K562 (cell line): ENCODE measurements at regions not wholly inside any gene's neighbourhood (a gene's known extent, or its start where the extent isn't known, plus 50 kb on each side); places are given as distances from the start of the nearest gene placed in this dataset.
"Not testable (repeated sequence)": the region's sequence is repeated elsewhere in the genome, so short reads cannot be mapped to it uniquely, and the experiment has no call there.

Experiments used
- GATAD2A ChIP-seq: fragments of 450-650 bp; IDR thresholded peaks from 2 replicates; pipeline ENCODE4 v1.6.1; 2017
- HNRNPL ChIP-seq: fragments of 200-400 bp; formaldehyde crosslinking; IDR thresholded peaks from 2 replicates; pipeline ENCODE4 v1.6.1; 2017; ENCODE audit warnings: low read depth, mild to moderate bottlenecking, low read length
- KLF16 ChIP-seq: IDR thresholded peaks from 2 replicates; pipeline ENCODE4 v1.6.1; 2016; ENCODE audit warnings: antibody characterized with exemption
- POLR2A ChIP-seq: fragments of 450-650 bp; conservative IDR thresholded peaks from 2 replicates; pipeline ENCODE4 v1.6.1; 2016
- RCOR1 ChIP-seq, 2 experiments: IDR thresholded peaks; 2 replicates each; pipeline ENCODE4 v1.6.1; 2012; ENCODE audit warnings: low read depth in 2 of 2, low read length in 2 of 2, borderline replicate concordance in 1 of 2, improper control_type of control experiment in 1 of 2
- TF ChIP-seq, protein P1 (sequence below), 3 experiments: IDR thresholded peaks in 2 of 3; conservative IDR thresholded peaks in 1 of 3; 2 replicates each; pipeline ENCODE4 v1.5.1; 2011 to 2012; ENCODE audit warnings: low read length in 3 of 3, mild to moderate bottlenecking in 3 of 3, control low read depth in 2 of 3, improper control_type of control experiment in 1 of 3, inconsistent platforms in 1 of 3, low read depth in 1 of 3, mixed read lengths in 1 of 3, moderate library complexity in 1 of 3; ENCODE audit not compliant: insufficient read depth in 2 of 3
- TF ChIP-seq, protein P2 (sequence below): fragments of 150-350 bp; conservative IDR thresholded peaks from 2 replicates; pipeline ENCODE4 v1.6.1; 2014; ENCODE audit warnings: low read length

DNA sequence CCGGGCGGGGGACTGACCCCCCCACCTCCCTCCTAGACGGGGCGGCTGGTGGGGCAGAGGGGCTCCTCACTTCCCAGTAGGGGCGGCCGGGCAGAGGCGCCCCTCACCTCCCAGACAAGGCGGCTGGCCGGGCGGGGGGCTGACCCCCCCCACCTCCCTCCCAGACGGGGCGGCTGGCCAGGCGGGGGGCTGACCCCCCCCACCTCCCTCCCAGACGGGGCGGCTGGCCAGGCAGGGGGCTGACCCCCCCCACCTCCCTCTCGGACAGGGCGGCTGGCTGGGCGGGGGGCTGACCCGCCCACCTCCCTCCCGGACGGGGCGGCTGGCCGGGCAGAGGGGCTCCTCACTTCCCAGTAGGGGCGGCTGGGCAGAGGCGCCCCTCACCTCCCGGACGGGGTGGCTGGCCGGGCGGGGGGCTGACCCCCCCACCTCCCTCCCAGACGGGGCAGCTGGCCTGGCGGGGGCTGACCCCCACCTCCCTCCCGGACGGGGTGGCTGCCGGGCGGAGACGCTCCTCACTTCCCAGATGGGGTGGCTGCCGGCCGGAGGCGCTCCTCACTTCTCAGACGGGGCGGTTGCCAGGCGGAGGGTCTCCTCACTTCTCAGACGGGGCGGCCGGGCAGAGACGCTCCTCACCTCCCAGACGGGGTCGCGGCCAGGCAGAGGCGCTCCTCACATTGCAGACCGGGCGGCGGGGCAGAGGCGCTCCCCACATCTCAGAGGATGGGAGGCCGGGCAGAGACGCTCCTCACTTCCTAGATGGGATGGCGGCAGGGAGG, 71.4 kb upstream of the LRPPRC start:
- TF ChIP-seq, protein P1, sequence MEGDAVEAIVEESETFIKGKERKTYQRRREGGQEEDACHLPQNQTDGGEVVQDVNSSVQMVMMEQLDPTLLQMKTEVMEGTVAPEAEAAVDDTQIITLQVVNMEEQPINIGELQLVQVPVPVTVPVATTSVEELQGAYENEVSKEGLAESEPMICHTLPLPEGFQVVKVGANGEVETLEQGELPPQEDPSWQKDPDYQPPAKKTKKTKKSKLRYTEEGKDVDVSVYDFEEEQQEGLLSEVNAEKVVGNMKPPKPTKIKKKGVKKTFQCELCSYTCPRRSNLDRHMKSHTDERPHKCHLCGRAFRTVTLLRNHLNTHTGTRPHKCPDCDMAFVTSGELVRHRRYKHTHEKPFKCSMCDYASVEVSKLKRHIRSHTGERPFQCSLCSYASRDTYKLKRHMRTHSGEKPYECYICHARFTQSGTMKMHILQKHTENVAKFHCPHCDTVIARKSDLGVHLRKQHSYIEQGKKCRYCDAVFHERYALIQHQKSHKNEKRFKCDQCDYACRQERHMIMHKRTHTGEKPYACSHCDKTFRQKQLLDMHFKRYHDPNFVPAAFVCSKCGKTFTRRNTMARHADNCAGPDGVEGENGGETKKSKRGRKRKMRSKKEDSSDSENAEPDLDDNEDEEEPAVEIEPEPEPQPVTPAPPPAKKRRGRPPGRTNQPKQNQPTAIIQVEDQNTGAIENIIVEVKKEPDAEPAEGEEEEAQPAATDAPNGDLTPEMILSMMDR (IDR thresholded peaks at IDR 0.05 in 2 of 3, conservative IDR thresholded peaks at IDR 0.05 in 1 of 3; ENCODE audit: insufficient read depth in 2 of 3, low read depth in 1 of 3, low read length in 3 of 3), result not testable (repeated sequence)
- not testable (repeated sequence) for TF ChIP-seq GATAD2A; RCOR1 (IDR thresholded peaks at IDR 0.05; ENCODE audit: borderline replicate concordance in 1 of 2, low read depth in 2 of 2, low read length in 2 of 2); POLR2A; KLF16; HNRNPL
- TF ChIP-seq, protein P2, sequence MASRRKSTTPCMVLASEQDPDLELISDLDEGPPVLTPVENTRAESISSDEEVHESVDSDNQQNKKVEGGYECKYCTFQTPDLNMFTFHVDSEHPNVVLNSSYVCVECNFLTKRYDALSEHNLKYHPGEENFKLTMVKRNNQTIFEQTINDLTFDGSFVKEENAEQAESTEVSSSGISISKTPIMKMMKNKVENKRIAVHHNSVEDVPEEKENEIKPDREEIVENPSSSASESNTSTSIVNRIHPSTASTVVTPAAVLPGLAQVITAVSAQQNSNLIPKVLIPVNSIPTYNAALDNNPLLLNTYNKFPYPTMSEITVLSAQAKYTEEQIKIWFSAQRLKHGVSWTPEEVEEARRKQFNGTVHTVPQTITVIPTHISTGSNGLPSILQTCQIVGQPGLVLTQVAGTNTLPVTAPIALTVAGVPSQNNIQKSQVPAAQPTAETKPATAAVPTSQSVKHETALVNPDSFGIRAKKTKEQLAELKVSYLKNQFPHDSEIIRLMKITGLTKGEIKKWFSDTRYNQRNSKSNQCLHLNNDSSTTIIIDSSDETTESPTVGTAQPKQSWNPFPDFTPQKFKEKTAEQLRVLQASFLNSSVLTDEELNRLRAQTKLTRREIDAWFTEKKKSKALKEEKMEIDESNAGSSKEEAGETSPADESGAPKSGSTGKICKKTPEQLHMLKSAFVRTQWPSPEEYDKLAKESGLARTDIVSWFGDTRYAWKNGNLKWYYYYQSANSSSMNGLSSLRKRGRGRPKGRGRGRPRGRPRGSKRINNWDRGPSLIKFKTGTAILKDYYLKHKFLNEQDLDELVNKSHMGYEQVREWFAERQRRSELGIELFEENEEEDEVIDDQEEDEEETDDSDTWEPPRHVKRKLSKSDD, result not testable (repeated sequence)
